Spleen (tissue), 3 donors: ENCODE measurements at regions not wholly inside any gene's neighbourhood (a gene's known extent, or its start where the extent isn't known, plus 50 kb on each side); places are given as distances from the start of the nearest gene placed in this dataset.

ENCODE experiments used
- POLR2A ChIP-seq, 3 donors: fragments of 450-650 bp; IDR thresholded peaks; one replicate each; pipeline ENCODE4 v1.5.1; 2017; ENCODE audit warnings: antibody characterized with exemption in 3 of 3, mild to moderate bottlenecking in 1 of 3
- POLR2AphosphoS5 ChIP-seq, 3 donors: sonication (generic); formaldehyde crosslinking; IDR thresholded peaks; one replicate each; pipeline ENCODE4 v1.5.1; 2017; ENCODE audit warnings: antibody characterized with exemption in 3 of 3

- TF ChIP-seq POLR2A (IDR thresholded peaks at IDR 0.05) (no peak), POLR2AphosphoS5 (IDR thresholded peaks at IDR 0.05) (no peak)
Observed at GRCh38 chr9:105828171-105828570, 133.8 kb downstream of the TMEM38B start.
